ENCODE measurements at regions not wholly inside any gene's neighbourhood (a gene's known extent, or its start where the extent isn't known, plus 50 kb on each side); places are given as distances from the start of the nearest gene placed in this dataset.

DNA sequence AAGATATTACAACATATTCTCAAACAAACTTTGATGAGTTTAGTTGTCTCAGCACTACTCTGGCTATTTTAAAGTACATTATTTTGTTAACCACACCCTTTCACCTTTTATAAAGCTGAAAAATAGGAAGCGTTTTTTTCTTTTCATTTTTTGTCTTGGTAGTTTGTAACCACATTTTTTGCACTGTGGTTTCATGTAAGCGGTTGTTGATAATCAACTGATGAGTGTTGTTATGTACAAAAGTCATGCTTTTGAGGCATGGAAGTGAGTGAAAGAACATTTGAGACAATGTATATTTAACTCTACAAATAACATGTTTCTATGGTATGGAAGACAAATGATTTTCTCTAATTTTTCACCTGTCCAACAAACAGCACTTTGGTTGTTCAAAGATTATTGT is 52.1 kb upstream of the ATP2B1 start:
- H3K27me3 ChIP-seq (ENCODE audit: control insufficient read depth, insufficient read depth): no peaks in the 10 kb centered on the region
- 81% methylated on average over 2 of the region's 2 CpGs for WGBS
- no peaks in the 10 kb centered on the region for H3K4me1 ChIP-seq (ENCODE audit: control insufficient read depth, insufficient read depth, low read length)
- intact Hi-C loops (cut with DNase I): no loop called here
- DNase-seq: no peak
- ATAC-seq: no peak
- H3K9me3 ChIP-seq (ENCODE audit: control insufficient read depth, low read length): no peaks in the 10 kb centered on the region
- H3K4me3 ChIP-seq (ENCODE audit: low read length): no peak overlapping the region
- no peak overlapping the region for H3K27ac ChIP-seq (ENCODE audit: low read length)
